ENCODE measurements at regions not wholly inside any gene's neighbourhood (a gene's known extent, or its start where the extent isn't known, plus 50 kb on each side); places are given as distances from the start of the nearest gene placed in this dataset.
"Not testable (repeated sequence)": the region's sequence is repeated elsewhere in the genome, so short reads cannot be mapped to it uniquely, and the experiment has no call there.

- in situ Hi-C loops (cut with HindIII; ENCODE audit: low sequenced_read_pairs): no loop called here
- no peak overlapping the region for H3K4me3 ChIP-seq (ENCODE audit: low read depth, low read length)
- no peak for TF ChIP-seq CTCF (IDR thresholded peaks at IDR 0.05; ENCODE audit: low read depth, low read length)
- peak; percentile 23 for DNase-seq (ENCODE audit: low read depth, low spot score)
These were observed 117.0 kb downstream of the KCNRG start for GRCh38 chr13:50131920-50132903.

- no peak for DNase-seq (ENCODE audit: low read depth, low spot score)
- in situ Hi-C loops (cut with HindIII; ENCODE audit: low sequenced_read_pairs): no loop called here
- no peak overlapping the region for H3K4me3 ChIP-seq (ENCODE audit: low read depth, low read length)
These were observed 117.7 kb downstream of the KCNRG start for GRCh38 chr13:50132904-50133357.

GRCh38 chr13:50133358-50133953, 118.2 kb downstream of the KCNRG start:
- DNase-seq (ENCODE audit: low read depth, low spot score): no peak
- in situ Hi-C loops (cut with HindIII; ENCODE audit: low sequenced_read_pairs): no loop called here

More at GRCh38 chr13:50132904-50133357, 117.7 kb downstream of the KCNRG start:
- no peak for TF ChIP-seq CTCF (IDR thresholded peaks at IDR 0.05; ENCODE audit: low read depth, low read length)

GRCh38 chr13:50136226-50136625, 121.0 kb downstream of the KCNRG start:
- H3K4me3 ChIP-seq (ENCODE audit: low read depth, low read length): no peak overlapping the region
- DNase-seq (ENCODE audit: low read depth, low spot score): no peak
- TF ChIP-seq CTCF (IDR thresholded peaks at IDR 0.05; ENCODE audit: low read depth, low read length): no peak
- in situ Hi-C loops (cut with HindIII; ENCODE audit: low sequenced_read_pairs): no loop called here

More at GRCh38 chr13:50133358-50133953, 118.2 kb downstream of the KCNRG start:
- no peak for TF ChIP-seq CTCF (IDR thresholded peaks at IDR 0.05; ENCODE audit: low read depth, low read length)
- no peak overlapping the region for H3K4me3 ChIP-seq (ENCODE audit: low read depth, low read length)

GRCh38 chr13:50136678-50137077, 121.4 kb downstream of the KCNRG start:
- DNase-seq (ENCODE audit: low read depth, low spot score): no peak
- in situ Hi-C loops (cut with HindIII; ENCODE audit: low sequenced_read_pairs): no loop called here
- no peak for TF ChIP-seq CTCF (IDR thresholded peaks at IDR 0.05; ENCODE audit: low read depth, low read length)
- H3K4me3 ChIP-seq (ENCODE audit: low read depth, low read length): no peak overlapping the region

GRCh38 chr13:50139435-50139934, 124.2 kb downstream of the KCNRG start:
- DNase-seq (ENCODE audit: low read depth, low spot score); H3K4me3 ChIP-seq (ENCODE audit: low read depth, low read length); in situ Hi-C loops (cut with HindIII; ENCODE audit: low sequenced_read_pairs): not testable (repeated sequence)

Measured in astrocyte of the spinal cord (primary cell).